ENCODE measurements at regions not wholly inside any gene's neighbourhood (a gene's known extent, or its start where the extent isn't known, plus 50 kb on each side); places are given as distances from the start of the nearest gene placed in this dataset.

DNA sequence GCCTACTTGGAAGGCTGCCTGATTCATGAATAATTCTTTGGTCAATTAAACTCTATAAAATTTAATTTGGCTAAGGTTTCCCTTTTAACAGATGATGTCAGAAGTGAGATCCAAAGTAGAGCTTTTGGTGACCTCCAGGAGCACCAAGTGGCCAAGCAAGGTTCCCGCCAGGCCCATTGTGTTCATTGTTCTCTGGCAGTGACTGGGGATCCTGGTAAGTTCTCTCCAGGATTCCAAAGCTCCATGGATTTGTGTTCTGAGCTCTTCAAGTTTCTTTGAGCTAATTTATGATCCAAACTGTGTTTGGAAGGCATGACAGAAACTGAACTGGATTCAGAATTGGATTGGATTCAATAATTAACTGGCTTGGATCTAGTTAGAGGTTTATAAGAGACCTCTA, 72.0 kb upstream of the ALDH1L1 start:
- no peak for TF ChIP-seq CTCF (IDR thresholded peaks at IDR 0.05)
- TF ChIP-seq POLR2A (IDR thresholded peaks at IDR 0.05): no peak
- TF ChIP-seq POLR2AphosphoS5 (IDR thresholded peaks at IDR 0.05): no peak
- TF ChIP-seq EP300 (IDR thresholded peaks at IDR 0.05; ENCODE audit: low read depth): no peak
